ENCODE measurements at regions not wholly inside any gene's neighbourhood (a gene's known extent, or its start where the extent isn't known, plus 50 kb on each side); places are given as distances from the start of the nearest gene placed in this dataset.

GRCh38 chr6:19715167-19715551 is 122.0 kb upstream of the ID4 start:
- TF ChIP-seq YY1 (IDR thresholded peaks at IDR 0.05; ENCODE audit: low read depth): no peak
- TF ChIP-seq CEBPB (IDR thresholded peaks at IDR 0.05): no peak
- TF ChIP-seq TAF1 (IDR thresholded peaks at IDR 0.05; ENCODE audit: low read depth): no peak
- no peak for TF ChIP-seq NFIC (IDR thresholded peaks at IDR 0.05)
- no peak for TF ChIP-seq FOXM1 (IDR thresholded peaks at IDR 0.05; ENCODE audit: borderline replicate concordance, low read depth)
- no peak for TF ChIP-seq TCF12 (IDR thresholded peaks at IDR 0.05; ENCODE audit: low read depth)
- no peak for TF ChIP-seq REST (IDR thresholded peaks at IDR 0.05; ENCODE audit: low read depth)
- TF ChIP-seq RAD21 (IDR thresholded peaks at IDR 0.05; ENCODE audit: low read depth): no peak
- no peak for TF ChIP-seq EP300 (IDR thresholded peaks at IDR 0.05; ENCODE audit: borderline replicate concordance)
